A673 (cell line): ENCODE measurements at regions not wholly inside any gene's neighbourhood (a gene's known extent, or its start where the extent isn't known, plus 50 kb on each side); places are given as distances from the start of the nearest gene placed in this dataset.

Source experiments
- BruUV-seq: library from RNA; stranded (reverse); fragments of 400-500 nt; replicated peaks from 2 replicates; lab custom pipeline; 2021; lab: Mats Ljungman, UMichigan
- CTCF ChIA-PET: fragments of 300-600 bp; sonication (Branson Sonifier 250); formaldehyde crosslinking; loops from one replicate; lab custom pipeline; 2022; ENCODE audit warnings: antibody characterized with exemption; lab: Charles Lee
- POLR2A ChIA-PET: fragments of 300-600 bp; sonication (Branson Sonifier 250); formaldehyde crosslinking; loops from one replicate; lab custom pipeline; 2022; ENCODE audit warnings: antibody characterized with exemption; ENCODE audit not compliant: low non-redundant PET; lab: Charles Lee
- DNase-seq: peaks from one replicate; pipeline ENCODE4 v3.0.0-alpha.2; 2015; ENCODE audit warnings: low spot score
- H3K27ac ChIP-seq: fragments of 200-600 bp; sonication (generic); 2 replicates; pipeline ENCODE4 v1.5.1; 2016; ENCODE audit warnings: mixed run types, low read depth, mild to moderate bottlenecking, mixed read lengths, antibody characterized with exemption, low read length; ENCODE audit not compliant: poor library complexity, severe bottlenecking
- H3K27me3 ChIP-seq: fragments of 200-600 bp; sonication (generic); replicated peaks from 2 replicates; pipeline ENCODE4 v1.6.1; 2017; ENCODE audit warnings: mixed run types, low read depth, mild to moderate bottlenecking, mixed read lengths, antibody characterized with exemption, low read length; ENCODE audit not compliant: insufficient read depth, poor library complexity
- H3K36me3 ChIP-seq: fragments of 200-600 bp; sonication (generic); 2 replicates; pipeline ENCODE4 v1.6.1; 2016; ENCODE audit warnings: mixed run types, mild to moderate bottlenecking, mixed read lengths, antibody characterized with exemption, low read length; ENCODE audit not compliant: insufficient read depth, poor library complexity, severe bottlenecking
- H3K4me1 ChIP-seq: fragments of 200-600 bp; sonication (generic); 2 replicates; pipeline ENCODE4 v1.6.1; 2017; ENCODE audit warnings: mixed run types, mild to moderate bottlenecking, mixed read lengths, antibody characterized with exemption, low read length; ENCODE audit not compliant: insufficient read depth, poor library complexity, severe bottlenecking
- H3K4me3 ChIP-seq: fragments of 200-600 bp; sonication (generic); 2 replicates; pipeline ENCODE4 v1.5.1; 2016; ENCODE audit warnings: low read depth, mixed run types, mild to moderate bottlenecking, mixed read lengths, low read length; ENCODE audit not compliant: poor library complexity, severe bottlenecking
- H3K9me3 ChIP-seq: fragments of 200-600 bp; sonication (generic); 2 replicates; pipeline ENCODE4 v1.6.1; 2016; ENCODE audit warnings: mixed run types, low read depth, mild to moderate bottlenecking, mixed read lengths, antibody characterized with exemption, low read length; ENCODE audit not compliant: poor library complexity, severe bottlenecking
- CTCF ChIP-seq: fragments of 300-800, 200-600 bp; sonication (generic); conservative IDR thresholded peaks from 2 replicates; pipeline ENCODE4 v1.5.1; 2017; ENCODE audit warnings: low read depth, mild to moderate bottlenecking, antibody characterized with exemption, low read length, moderate library complexity, mixed read lengths
- EZH2 ChIP-seq: fragments of 200-600 bp; sonication (generic); IDR thresholded peaks from 2 replicates; pipeline ENCODE4 v1.6.1; 2017; ENCODE audit warnings: borderline replicate concordance, low read depth, mild to moderate bottlenecking, mixed read lengths, antibody characterized with exemption, low read length; ENCODE audit not compliant: poor library complexity, severe bottlenecking
- intact Hi-C: fragments of 100-400 bp; cut with micrococcal nuclease; formaldehyde crosslinking; loops from one replicate; pipeline ENCODE4 v1.10.0; 2022; ENCODE audit not compliant: unreplicated experiment

- Histone ChIP-seq H3K4me1 (no peaks in the 10 kb centered on the region), H3K4me3 (no peak overlapping the region), H3K9me3 (peaks cover 61% of the 10 kb centered on the region), H3K27me3 (no peaks in the 10 kb centered on the region), H3K36me3 (no peaks in the 10 kb centered on the region), H3K27ac (no peak overlapping the region)
- ChIA-PET CTCF (no interaction called here), POLR2A (no interaction called here)
- intact Hi-C loops, result no loop called here
- DNase-seq, result no peak
- no TSS peak for BruUV-seq
- no peak for TF ChIP-seq EZH2
These were observed 388.7 kb upstream of the GHITM start for GRCh38 chr10:83750604-83751003.

GRCh38 chr10:83753490-83753889 is 385.8 kb upstream of the GHITM start:
- Histone ChIP-seq H3K4me3 (no peak overlapping the region), H3K36me3 (no peaks in the 10 kb centered on the region), H3K27ac (no peak overlapping the region), H3K4me1 (no peaks in the 10 kb centered on the region), H3K9me3 (peaks cover 61% of the 10 kb centered on the region), H3K27me3 (no peaks in the 10 kb centered on the region)
- BruUV-seq, result no TSS peak
- CTCF ChIA-PET, result no interaction called here
- no peak for DNase-seq
- POLR2A ChIA-PET, result no interaction called here
- no peak for TF ChIP-seq CTCF
- no peak for TF ChIP-seq EZH2
- intact Hi-C loops, result no loop called here

GRCh38 chr10:83754857-83755256 is 384.5 kb upstream of the GHITM start:
- H3K27me3 ChIP-seq, result no peaks in the 10 kb centered on the region
- no peaks in the 10 kb centered on the region for H3K4me1 ChIP-seq
- CTCF ChIA-PET, result no interaction called here
- POLR2A ChIA-PET, result no interaction called here
- H3K27ac ChIP-seq, result no peak overlapping the region
- TF ChIP-seq CTCF, result no peak
- no peak for TF ChIP-seq EZH2
- DNase-seq, result no peak
- H3K36me3 ChIP-seq, result no peaks in the 10 kb centered on the region
- intact Hi-C loops, result no loop called here
- BruUV-seq, result no TSS peak
- no peak overlapping the region for H3K4me3 ChIP-seq
- peaks cover 58% of the 10 kb centered on the region for H3K9me3 ChIP-seq

GRCh38 chr10:83760142-83760541 is 379.2 kb upstream of the GHITM start:
- no peaks in the 10 kb centered on the region for H3K36me3 ChIP-seq
- H3K27me3 ChIP-seq, result no peaks in the 10 kb centered on the region
- ChIA-PET CTCF (no interaction called here), POLR2A (no interaction called here)
- no peak overlapping the region for H3K27ac ChIP-seq
- no peaks in the 10 kb centered on the region for H3K4me1 ChIP-seq
- TF ChIP-seq EZH2 (no peak), CTCF (no peak)
- DNase-seq, result no peak
- peaks cover 24% of the 10 kb centered on the region for H3K9me3 ChIP-seq
- no peak overlapping the region for H3K4me3 ChIP-seq
- no TSS peak for BruUV-seq
- intact Hi-C loops, result no loop called here
